RWPE1 (cell line): ENCODE measurements at regions not wholly inside any gene's neighbourhood (a gene's known extent, or its start where the extent isn't known, plus 50 kb on each side); places are given as distances from the start of the nearest gene placed in this dataset.

Source experiments
- CTCF ChIA-PET: fragments of 350-600 bp; sonication (Branson Sonifier 250); formaldehyde crosslinking; extraction: SDS; loops from one replicate; lab custom pipeline; 2021; lab: Yijun Ruan, JAX
- POLR2A ChIA-PET: fragments of 400-600 bp; formaldehyde crosslinking; extraction: SDS; loops from one replicate; lab custom pipeline; 2020; ENCODE audit warnings: antibody characterized with exemption; ENCODE audit not compliant: low non-redundant PET; lab: Yijun Ruan, JAX
- DNase-seq: peaks from one replicate; pipeline ENCODE4 v3.0.0; 2012; ENCODE audit warnings: low spot score
- H3K27ac ChIP-seq: fragments of 450-650 bp; 2 replicates; pipeline ENCODE4 v1.5.1; 2017
- CTCF ChIP-seq: fragments of 450-650 bp; conservative IDR thresholded peaks from 2 replicates; pipeline ENCODE4 v1.5.1; 2017; ENCODE audit warnings: low read depth, mild to moderate bottlenecking

- TF ChIP-seq CTCF = no peak
- POLR2A ChIA-PET = no interaction called here
- CTCF ChIA-PET = no interaction called here
- DNase-seq = no peak
- no peak overlapping the region for H3K27ac ChIP-seq
Measured at GRCh38 chr10:54962134-54962900, 161.3 kb upstream of the PCDH15 start.

GRCh38 chr10:54961040-54961439 lies 160.0 kb upstream of the PCDH15 start:
- CTCF ChIA-PET = no interaction called here
- DNase-seq = no peak

GRCh38 chr10:54958844-54959243 lies 157.8 kb upstream of the PCDH15 start:
- ChIA-PET POLR2A (no interaction called here), CTCF (interaction anchor here (0.6 kb wide), 1 partner anchor 550 kb away, joined by 3 read pairs; no protein-coding TSS in a partner anchor)

More at GRCh38 chr10:54961040-54961439, 160.0 kb upstream of the PCDH15 start:
- POLR2A ChIA-PET = no interaction called here
- no peak for TF ChIP-seq CTCF
- no peak overlapping the region for H3K27ac ChIP-seq

GRCh38 chr10:54947605-54948004 lies 146.6 kb upstream of the PCDH15 start:
- DNase-seq = no peak
- CTCF ChIA-PET = interaction anchor here (0.5 kb wide), 1 partner anchor 572 kb away, joined by 8 read pairs; no protein-coding TSS in a partner anchor
- POLR2A ChIA-PET = no interaction called here

More at GRCh38 chr10:54958844-54959243, 157.8 kb upstream of the PCDH15 start:
- TF ChIP-seq CTCF = no peak
- no peak overlapping the region for H3K27ac ChIP-seq
- no peak for DNase-seq

GRCh38 chr10:54940418-54940817 lies 139.4 kb upstream of the PCDH15 start:
- TF ChIP-seq CTCF = no peak
- ChIA-PET POLR2A (no interaction called here), CTCF (no interaction called here)
- no peak for DNase-seq
- H3K27ac ChIP-seq = no peak overlapping the region

More at GRCh38 chr10:54947605-54948004, 146.6 kb upstream of the PCDH15 start:
- H3K27ac ChIP-seq = no peak overlapping the region
- no peak for TF ChIP-seq CTCF

- no peak for DNase-seq
- ChIA-PET CTCF (no interaction called here), POLR2A (no interaction called here)
- no peak for TF ChIP-seq CTCF
- H3K27ac ChIP-seq = no peak overlapping the region
Measured at GRCh38 chr10:54914049-54914448, 113.0 kb upstream of the PCDH15 start.
